Neural cell (in vitro differentiated cells): ENCODE measurements at regions not wholly inside any gene's neighbourhood (a gene's known extent, or its start where the extent isn't known, plus 50 kb on each side); places are given as distances from the start of the nearest gene placed in this dataset.

Source experiments
- H2AFZ ChIP-seq: fragments of 200-600, 300-800 bp; sonication (generic), shearing (Covaris generic); 2 replicates; pipeline ENCODE4 v1.6.0; 2014; ENCODE audit warnings: low read depth, mild to moderate bottlenecking, antibody characterized with exemption, low read length, moderate library complexity
- H3F3A ChIP-seq: fragments of 200-600 bp; shearing (Covaris generic); 2 replicates; pipeline ENCODE4 v1.6.1; 2016; ENCODE audit warnings: mild to moderate bottlenecking, moderate library complexity, mixed read lengths, antibody characterized with exemption, low read length; ENCODE audit not compliant: insufficient read depth, poor library complexity, severe bottlenecking
- H3K27ac ChIP-seq: fragments of 200-600, 300-800 bp; sonication (generic), shearing (Covaris generic); 2 replicates; pipeline ENCODE4 v1.5.1; 2014; ENCODE audit warnings: mild to moderate bottlenecking, low read length, moderate library complexity
- H3K27me3 ChIP-seq: fragments of 300-800, 200-600 bp; sonication (generic), shearing (Covaris generic); 2 replicates; pipeline ENCODE4 v1.6.0; 2014; ENCODE audit warnings: mild to moderate bottlenecking, low read depth, low read length, moderate library complexity; ENCODE audit not compliant: insufficient read depth
- H3K36me3 ChIP-seq: fragments of 300-800, 200-600 bp; sonication (generic), shearing (Covaris generic); 2 replicates; pipeline ENCODE4 v1.5.1; 2014; ENCODE audit warnings: mild to moderate bottlenecking, antibody characterized with exemption, low read length, moderate library complexity; ENCODE audit not compliant: insufficient read depth
- H3K4me2 ChIP-seq: fragments of 300-800, 200-600 bp; sonication (generic), shearing (Covaris generic); 2 replicates; pipeline ENCODE4 v1.6.0; 2014; ENCODE audit warnings: mild to moderate bottlenecking, low read length
- H3K4me3 ChIP-seq: fragments of 300-800, 200-600 bp; sonication (generic), shearing (Covaris generic); 2 replicates; pipeline ENCODE4 v1.5.1; 2014; ENCODE audit warnings: mild to moderate bottlenecking, low read length, moderate library complexity
- H3K79me2 ChIP-seq: fragments of 200-600 bp; shearing (Covaris generic); replicated peaks from 2 replicates; pipeline ENCODE4 v1.6.0; 2014; ENCODE audit warnings: mild to moderate bottlenecking, low read length, moderate library complexity; ENCODE audit not compliant: insufficient read depth
- H3K9ac ChIP-seq: fragments of 300-800, 200-600 bp; sonication (generic), shearing (Covaris generic); 2 replicates; pipeline ENCODE4 v1.6.1; 2016; ENCODE audit warnings: mild to moderate bottlenecking, low read length, mixed read lengths
- H3K9me2 ChIP-seq: fragments of 200-600 bp; shearing (Covaris generic); 2 replicates; pipeline ENCODE4 v1.6.1; 2016; ENCODE audit warnings: mild to moderate bottlenecking, low read length, mixed read lengths; ENCODE audit not compliant: insufficient read depth
- H3K9me3 ChIP-seq: fragments of 200-600, 300-800 bp; sonication (generic), shearing (Covaris generic); 2 replicates; pipeline ENCODE4 v1.6.1; 2016; ENCODE audit warnings: mild to moderate bottlenecking, mixed run types, low read length, moderate library complexity, mixed read lengths
- H4K20me1 ChIP-seq: fragments of 200-600 bp; shearing (Covaris generic); 2 replicates; pipeline ENCODE4 v1.6.1; 2016; ENCODE audit warnings: mild to moderate bottlenecking, mixed run types; ENCODE audit not compliant: insufficient read depth
- CTCF ChIP-seq: fragments of 450-650 bp; IDR thresholded peaks from 2 replicates; pipeline ENCODE4 v1.5.1; 2014; ENCODE audit warnings: antibody characterized with exemption, mild to moderate bottlenecking, moderate library complexity; ENCODE audit not compliant: poor library complexity, severe bottlenecking
- EP300 ChIP-seq: fragments of 450-650 bp; conservative IDR thresholded peaks from 2 replicates; pipeline ENCODE4 v1.6.1; 2014; ENCODE audit warnings: antibody characterized with exemption, mild to moderate bottlenecking, moderate library complexity; ENCODE audit not compliant: poor library complexity, severe bottlenecking
- EZH2 ChIP-seq: fragments of 200-600, 300-800 bp; shearing (Covaris generic), sonication (generic); IDR thresholded peaks from 2 replicates; pipeline ENCODE4 v1.6.1; 2014; ENCODE audit warnings: antibody characterized with exemption, low read length, borderline replicate concordance, mild to moderate bottlenecking; ENCODE audit not compliant: insufficient read depth, poor library complexity, severe bottlenecking
- MXI1 ChIP-seq: fragments of 450-650 bp; conservative IDR thresholded peaks from 2 replicates; pipeline ENCODE4 v1.6.1; 2014; ENCODE audit warnings: antibody characterized with exemption, mild to moderate bottlenecking; ENCODE audit not compliant: poor library complexity, severe bottlenecking
- POLR2AphosphoS5 ChIP-seq: IDR thresholded peaks from 2 replicates; pipeline ENCODE4 v1.6.1; 2012
- RAD21 ChIP-seq: fragments of 450-650 bp; conservative IDR thresholded peaks from 2 replicates; pipeline ENCODE4 v1.6.1; 2014; ENCODE audit warnings: antibody characterized with exemption, mild to moderate bottlenecking, moderate library complexity
- REST ChIP-seq: IDR thresholded peaks from 2 replicates; pipeline ENCODE4 v1.6.1; 2012; ENCODE audit warnings: borderline replicate concordance
- SMC3 ChIP-seq: fragments of 450-650 bp; conservative IDR thresholded peaks from 2 replicates; pipeline ENCODE4 v1.6.1; 2014; ENCODE audit warnings: antibody characterized with exemption, mild to moderate bottlenecking, moderate library complexity; ENCODE audit not compliant: poor library complexity
- TAF1 ChIP-seq: IDR thresholded peaks from 2 replicates; pipeline ENCODE4 v1.6.1; 2012; ENCODE audit warnings: low read depth

GRCh38 chr7:68030530-68030929 lies 1033.9 kb downstream of the TYW1 start:
- Histone ChIP-seq H3K27me3 (no peaks in the 10 kb centered on the region), H3K79me2 (no peaks in the 10 kb centered on the region), H3F3A (no peaks in the 10 kb centered on the region), H3K4me2 (no peak overlapping the region), H2AFZ (no peak overlapping the region), H3K4me3 (no peak overlapping the region), H3K36me3 (no peaks in the 10 kb centered on the region), H3K9ac (no peak overlapping the region), H3K9me3 (peaks cover 6% of the 10 kb centered on the region), H4K20me1 (no peaks in the 10 kb centered on the region), H3K27ac (no peak overlapping the region), H3K9me2 (no peaks in the 10 kb centered on the region)
- TF ChIP-seq EP300 (no peak), RAD21 (no peak), MXI1 (no peak), SMC3 (no peak), TAF1 (no peak)

- Histone ChIP-seq H4K20me1 (no peaks in the 10 kb centered on the region), H3F3A (no peaks in the 10 kb centered on the region), H3K9ac (no peak overlapping the region), H3K4me2 (no peak overlapping the region), H3K36me3 (no peaks in the 10 kb centered on the region), H3K27ac (no peak overlapping the region), H2AFZ (no peak overlapping the region), H3K9me3 (peaks cover 6% of the 10 kb centered on the region), H3K9me2 (no peaks in the 10 kb centered on the region), H3K4me3 (no peak overlapping the region), H3K27me3 (no peaks in the 10 kb centered on the region), H3K79me2 (no peaks in the 10 kb centered on the region)
- TF ChIP-seq SMC3 (no peak), REST (no peak), TAF1 (no peak), MXI1 (no peak), POLR2AphosphoS5 (no peak), CTCF (no peak), RAD21 (no peak), EZH2 (no peak), EP300 (no peak)
Observed at GRCh38 chr7:68031180-68031943, 1034.7 kb downstream of the TYW1 start.
